Mucosa of gallbladder (tissue), 1 donor: ENCODE measurements at regions not wholly inside any gene's neighbourhood (a gene's known extent, or its start where the extent isn't known, plus 50 kb on each side); places are given as distances from the start of the nearest gene placed in this dataset.
"Not testable (repeated sequence)": the region's sequence is repeated elsewhere in the genome, so short reads cannot be mapped to it uniquely, and the experiment has no call there.

Source experiments
- DNase-seq: peaks from one replicate; pipeline ENCODE4 v3.0.0-alpha.2; 2020; ENCODE audit warnings: low spot score
- donor health status: DM: no; HTN: no; CAD: no.

GRCh38 chr1:96414598-96414997 is 307.0 kb upstream of the PTBP2 start:
- DNase-seq = no peak

GRCh38 chr1:96416111-96416595 is 305.4 kb upstream of the PTBP2 start:
- DNase-seq = no peak

GRCh38 chr1:96416701-96417444 is 304.7 kb upstream of the PTBP2 start:
- DNase-seq = no peak

- no peak for DNase-seq
Observed at GRCh38 chr1:96418969-96419368, 302.6 kb upstream of the PTBP2 start.

GRCh38 chr1:96424877-96425276 is 296.7 kb upstream of the PTBP2 start:
- DNase-seq = no peak

- DNase-seq = no peak
Observed at GRCh38 chr1:96425382-96426129, 296.0 kb upstream of the PTBP2 start.

- DNase-seq = no peak
Observed at GRCh38 chr1:96427616-96428015, 294.0 kb upstream of the PTBP2 start.

GRCh38 chr1:96445302-96445701 is 276.3 kb upstream of the PTBP2 start:
- DNase-seq = no peak

GRCh38 chr1:96464066-96464465 is 257.5 kb upstream of the PTBP2 start:
- DNase-seq = no peak

GRCh38 chr1:96464522-96464921 is 257.1 kb upstream of the PTBP2 start:
- DNase-seq = no peak

GRCh38 chr1:96464991-96465390 is 256.6 kb upstream of the PTBP2 start:
- DNase-seq = no peak

GRCh38 chr1:96465441-96465840 is 256.1 kb upstream of the PTBP2 start:
- no peak for DNase-seq

- no peak for DNase-seq
Observed at GRCh38 chr1:96466842-96467241, 254.7 kb upstream of the PTBP2 start.

GRCh38 chr1:96469726-96470125 is 251.9 kb upstream of the PTBP2 start:
- not testable (repeated sequence) for DNase-seq

GRCh38 chr1:96472471-96472870 is 249.1 kb upstream of the PTBP2 start:
- DNase-seq = no peak

- DNase-seq = no peak
Observed at GRCh38 chr1:96473791-96474434, 247.7 kb upstream of the PTBP2 start.

GRCh38 chr1:96474985-96475743 is 246.4 kb upstream of the PTBP2 start:
- DNase-seq = no peak

GRCh38 chr1:96475903-96476302 is 245.7 kb upstream of the PTBP2 start:
- no peak for DNase-seq

GRCh38 chr1:96478228-96478627 is 243.4 kb upstream of the PTBP2 start:
- DNase-seq = no peak

- DNase-seq = no peak
Observed at GRCh38 chr1:96481409-96481808, 240.2 kb upstream of the PTBP2 start.

- DNase-seq = no peak
Observed at GRCh38 chr1:96482616-96483015, 239.0 kb upstream of the PTBP2 start.

GRCh38 chr1:96487394-96487793 is 234.2 kb upstream of the PTBP2 start:
- DNase-seq = no peak
